ENCODE measurements at regions not wholly inside any gene's neighbourhood (a gene's known extent, or its start where the extent isn't known, plus 50 kb on each side); places are given as distances from the start of the nearest gene placed in this dataset.

GRCh38 chr9:126261584-126262356 lies 64.9 kb upstream of the MVB12B start:
- ATAC-seq, result no peak
- Histone ChIP-seq H3K36me3 (ENCODE audit: low read depth) (no peaks in the 10 kb centered on the region), H3K4me1 (ENCODE audit: low read depth) (no peaks in the 10 kb centered on the region), H3K4me3 (no peak overlapping the region), H3K9me3 (no peaks in the 10 kb centered on the region)
- no peak for DNase-seq
- intact Hi-C loops (cut with DNase I, micrococcal nuclease), result no loop called here
- no peak for TF ChIP-seq CTCF (IDR thresholded peaks at IDR 0.05)

GRCh38 chr9:126262738-126263137 lies 63.9 kb upstream of the MVB12B start:
- no peaks in the 10 kb centered on the region for H3K36me3 ChIP-seq (ENCODE audit: low read depth)
- no peak overlapping the region for H3K4me3 ChIP-seq
- intact Hi-C loops (cut with DNase I, micrococcal nuclease), result no loop called here
- DNase-seq, result no peak
- no peaks in the 10 kb centered on the region for H3K4me1 ChIP-seq (ENCODE audit: low read depth)
- no peaks in the 10 kb centered on the region for H3K9me3 ChIP-seq
- no peak for ATAC-seq
- TF ChIP-seq CTCF (IDR thresholded peaks at IDR 0.05), result no peak

GRCh38 chr9:126270556-126270955 lies 56.1 kb upstream of the MVB12B start:
- no peak for TF ChIP-seq CTCF (IDR thresholded peaks at IDR 0.05)

GRCh38 chr9:126275386-126276001 lies 51.1 kb upstream of the MVB12B start:
- intact Hi-C loops (cut with DNase I, micrococcal nuclease), result no loop called here
- Histone ChIP-seq H3K36me3 (ENCODE audit: low read depth) (no peaks in the 10 kb centered on the region), H3K4me3 (no peak overlapping the region), H3K4me1 (ENCODE audit: low read depth) (no peaks in the 10 kb centered on the region), H3K9me3 (no peaks in the 10 kb centered on the region)
- no peak for TF ChIP-seq CTCF (IDR thresholded peaks at IDR 0.05)
- ATAC-seq, result no peak
- DNase-seq, result no peak

More at GRCh38 chr9:126270556-126270955, 56.1 kb upstream of the MVB12B start:
- Histone ChIP-seq H3K4me1 (ENCODE audit: low read depth) (no peaks in the 10 kb centered on the region), H3K36me3 (ENCODE audit: low read depth) (no peaks in the 10 kb centered on the region), H3K9me3 (no peaks in the 10 kb centered on the region), H3K4me3 (no peak overlapping the region)
- DNase-seq (no peak), ATAC-seq (no peak)
- intact Hi-C loops (cut with DNase I, micrococcal nuclease), result no loop called here

- Histone ChIP-seq H3K4me3 (no peak overlapping the region), H3K4me1 (ENCODE audit: low read depth) (no peaks in the 10 kb centered on the region), H3K9me3 (no peaks in the 10 kb centered on the region), H3K36me3 (ENCODE audit: low read depth) (no peaks in the 10 kb centered on the region)
- no peak for TF ChIP-seq CTCF (IDR thresholded peaks at IDR 0.05)
- DNase-seq (no peak), ATAC-seq (no peak)
- intact Hi-C loops (cut with DNase I, micrococcal nuclease), result no loop called here
Measured at GRCh38 chr9:126276056-126276728, 50.4 kb upstream of the MVB12B start.

Measured in mucosa of descending colon (tissue), 3 donors.